ENCODE measurements at regions not wholly inside any gene's neighbourhood (a gene's known extent, or its start where the extent isn't known, plus 50 kb on each side); places are given as distances from the start of the nearest gene placed in this dataset.
A peak's percentile ranks its signal among the peaks of the same experiment; 100 is the strongest.

DNA sequence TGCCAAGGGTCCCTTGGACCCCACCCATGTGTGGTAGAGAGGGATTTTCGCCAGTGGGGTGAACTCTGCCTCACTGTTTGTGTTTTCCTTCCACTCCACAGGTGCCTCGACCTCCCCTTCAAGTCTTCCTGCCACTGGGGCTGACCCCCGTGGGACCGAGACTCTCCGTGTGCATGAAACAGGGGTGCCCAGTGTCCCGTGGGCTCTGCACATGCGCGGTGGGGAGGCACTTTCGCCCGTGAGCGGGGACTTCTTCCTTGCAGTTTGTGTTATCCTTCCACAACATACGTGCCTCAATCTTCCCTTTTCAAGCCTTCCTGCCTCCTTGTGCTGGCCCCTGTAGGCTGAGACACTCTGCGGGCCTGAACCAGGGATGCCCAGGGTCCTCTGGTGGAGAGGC is 362.4 kb downstream of the ALG10 start:
- H3K36me3 ChIP-seq, result no peaks in the 10 kb centered on the region
- intact Hi-C loops (cut with DNase I), result no loop called here
- ATAC-seq, result no peak
- no peak overlapping the region for H3K4me3 ChIP-seq
- DNase-seq, result no peak
- no peaks in the 10 kb centered on the region for H3K4me1 ChIP-seq
- peaks cover 0 to 100% of the 10 kb centered on the region in 2 donors for H3K9me3 ChIP-seq
- TF ChIP-seq, protein P1, sequence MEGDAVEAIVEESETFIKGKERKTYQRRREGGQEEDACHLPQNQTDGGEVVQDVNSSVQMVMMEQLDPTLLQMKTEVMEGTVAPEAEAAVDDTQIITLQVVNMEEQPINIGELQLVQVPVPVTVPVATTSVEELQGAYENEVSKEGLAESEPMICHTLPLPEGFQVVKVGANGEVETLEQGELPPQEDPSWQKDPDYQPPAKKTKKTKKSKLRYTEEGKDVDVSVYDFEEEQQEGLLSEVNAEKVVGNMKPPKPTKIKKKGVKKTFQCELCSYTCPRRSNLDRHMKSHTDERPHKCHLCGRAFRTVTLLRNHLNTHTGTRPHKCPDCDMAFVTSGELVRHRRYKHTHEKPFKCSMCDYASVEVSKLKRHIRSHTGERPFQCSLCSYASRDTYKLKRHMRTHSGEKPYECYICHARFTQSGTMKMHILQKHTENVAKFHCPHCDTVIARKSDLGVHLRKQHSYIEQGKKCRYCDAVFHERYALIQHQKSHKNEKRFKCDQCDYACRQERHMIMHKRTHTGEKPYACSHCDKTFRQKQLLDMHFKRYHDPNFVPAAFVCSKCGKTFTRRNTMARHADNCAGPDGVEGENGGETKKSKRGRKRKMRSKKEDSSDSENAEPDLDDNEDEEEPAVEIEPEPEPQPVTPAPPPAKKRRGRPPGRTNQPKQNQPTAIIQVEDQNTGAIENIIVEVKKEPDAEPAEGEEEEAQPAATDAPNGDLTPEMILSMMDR (IDR thresholded peaks at IDR 0.05), result no peak
- H3K27ac ChIP-seq, result no peak overlapping the region
- H3K27me3 ChIP-seq, result peaks cover 0 to 19% of the 10 kb centered on the region in 2 donors

DNA sequence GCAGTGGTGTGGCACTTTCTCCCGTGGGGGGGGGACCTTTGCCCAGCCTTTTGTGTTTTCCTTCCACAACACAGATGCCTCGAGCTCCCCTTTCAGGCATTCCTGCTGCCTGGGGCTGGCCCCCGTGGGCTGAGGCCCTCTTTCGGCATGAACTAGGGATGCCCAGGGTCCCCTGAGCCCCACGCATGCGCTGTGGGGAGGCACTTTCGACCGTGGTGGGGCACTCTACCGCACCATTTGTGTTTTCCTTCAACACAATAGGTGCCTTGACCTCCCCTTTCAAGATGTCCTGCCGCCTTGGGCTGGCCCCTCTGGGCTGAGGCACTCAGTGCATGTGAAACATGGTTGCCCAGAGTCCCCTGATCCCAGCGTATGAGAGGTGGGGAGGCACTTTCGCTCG is 363.7 kb downstream of the ALG10 start:
- Histone ChIP-seq H3K36me3 (no peaks in the 10 kb centered on the region), H3K27me3 (peaks cover 0 to 20% of the 10 kb centered on the region in 2 donors), H3K4me3 (no peak overlapping the region), H3K4me1 (no peaks in the 10 kb centered on the region), H3K27ac (no peak overlapping the region), H3K9me3 (peaks cover 0 to 100% of the 10 kb centered on the region in 2 donors)
- TF ChIP-seq, protein P1 (IDR thresholded peaks at IDR 0.05), result no peak
- peak in 1 of 4 donors; percentile 51 for DNase-seq
- intact Hi-C loops (cut with DNase I), result no loop called here
- no peak for ATAC-seq

DNA sequence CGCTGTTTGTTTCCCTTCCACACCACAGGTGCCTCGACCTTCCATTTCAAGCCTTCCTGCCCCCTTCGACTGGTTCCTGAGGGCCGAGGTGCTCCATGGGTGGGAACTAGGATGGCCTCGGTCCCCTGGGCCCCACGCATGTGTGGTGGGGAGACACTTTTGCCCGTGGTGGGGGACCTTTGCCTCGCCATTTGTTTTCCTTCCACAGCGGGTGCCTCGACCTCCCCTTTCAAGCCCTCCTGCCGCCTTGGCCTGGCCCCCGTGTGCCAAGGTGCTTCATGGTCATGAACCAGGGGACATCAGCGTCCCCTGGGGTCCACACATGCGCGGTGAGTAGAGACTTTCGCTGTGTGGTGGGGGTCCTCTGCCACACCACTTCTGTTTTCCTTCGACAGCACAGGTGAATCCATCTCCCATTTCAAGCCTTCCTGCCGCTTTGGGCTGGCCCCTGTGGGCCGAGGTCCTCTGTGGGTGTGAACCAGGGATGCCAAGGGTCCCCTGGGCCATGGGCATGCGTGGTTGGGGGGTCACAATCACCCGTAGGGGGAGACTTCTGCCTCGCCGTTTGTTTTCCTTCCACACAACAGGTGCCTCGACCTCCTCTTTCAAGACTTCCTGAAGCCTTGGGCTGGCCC is 364.4 kb downstream of the ALG10 start:
- Histone ChIP-seq H3K27me3 (peaks cover 0 to 23% of the 10 kb centered on the region in 2 donors), H3K4me3 (no peak overlapping the region), H3K9me3 (peaks cover 0 to 100% of the 10 kb centered on the region in 2 donors), H3K36me3 (no peaks in the 10 kb centered on the region), H3K4me1 (no peaks in the 10 kb centered on the region), H3K27ac (no peak overlapping the region)
- peak in 1 of 4 donors; percentile 62 for DNase-seq
- TF ChIP-seq, protein P1 (IDR thresholded peaks at IDR 0.05), result no peak
- ATAC-seq, result no peak
- intact Hi-C loops (cut with DNase I), result no loop called here

DNA sequence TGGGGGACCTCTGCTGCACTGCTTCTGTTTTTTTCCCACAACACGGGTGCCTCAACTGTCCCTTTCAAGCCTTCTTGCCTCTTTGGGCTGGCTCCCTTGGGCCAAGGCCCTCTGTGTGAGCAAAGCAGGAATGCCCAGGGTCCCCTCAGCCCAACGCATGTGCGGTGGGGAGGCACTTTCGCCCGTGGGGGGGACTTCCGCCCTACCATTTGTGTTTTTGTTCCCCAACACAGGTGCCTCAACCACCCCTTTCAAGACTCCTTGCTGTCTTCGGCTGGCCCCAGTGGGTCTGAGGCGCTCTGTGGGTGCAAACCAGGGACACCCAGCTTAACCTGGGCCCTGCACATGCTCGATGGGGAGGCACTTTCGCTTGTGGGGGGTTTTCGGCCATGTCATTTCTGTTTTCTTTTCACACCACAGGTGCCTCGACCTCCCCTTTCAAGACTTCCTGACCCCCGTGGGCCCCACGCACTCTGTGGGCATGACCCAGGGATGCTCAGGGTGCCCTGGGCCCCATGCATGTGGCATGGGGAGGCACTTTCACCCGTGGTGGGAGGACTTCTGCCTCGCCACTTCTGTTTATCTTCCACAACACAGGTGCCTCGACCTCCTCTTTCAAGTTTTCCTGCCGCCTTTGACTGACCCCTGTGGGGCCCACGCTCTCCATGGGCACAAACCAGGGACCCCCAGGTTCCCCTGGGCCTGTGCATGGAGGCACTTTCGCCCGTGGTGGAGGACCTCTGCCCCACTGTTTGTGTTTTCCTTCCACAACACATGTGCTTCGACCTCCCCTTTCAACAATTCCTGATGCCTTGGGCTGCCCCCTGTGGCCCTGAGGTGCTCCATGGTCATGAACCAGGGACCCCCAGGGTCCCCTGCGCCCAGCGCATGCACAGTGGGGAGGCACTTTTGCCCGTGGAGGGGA is 365.7 kb downstream of the ALG10 start:
- Histone ChIP-seq H3K9me3 (peaks cover 0 to 100% of the 10 kb centered on the region in 2 donors), H3K36me3 (no peaks in the 10 kb centered on the region), H3K27me3 (peaks cover 0 to 23% of the 10 kb centered on the region in 2 donors), H3K4me3 (no peak overlapping the region), H3K4me1 (no peaks in the 10 kb centered on the region), H3K27ac (no peak overlapping the region)
- DNase-seq, result peak in 1 of 4 donors; percentile 39
- TF ChIP-seq, protein P1 (IDR thresholded peaks at IDR 0.05), result no peak
- ATAC-seq, result no peak
- intact Hi-C loops (cut with DNase I), result no loop called here
